Liver (tissue), 3 donors: ENCODE measurements at regions not wholly inside any gene's neighbourhood (a gene's known extent, or its start where the extent isn't known, plus 50 kb on each side); places are given as distances from the start of the nearest gene placed in this dataset.

Experiments used
- GABPA ChIP-seq, 2 donors: IDR thresholded peaks in 1 of 2; conservative IDR thresholded peaks in 1 of 2; 2 replicates each; pipeline ENCODE4 v1.6.1; 2016; ENCODE audit warnings: antibody characterized with exemption in 2 of 2, mild to moderate bottlenecking in 1 of 2, moderate library complexity in 1 of 2
- JUND ChIP-seq, 2 donors: IDR thresholded peaks; 2 replicates each; pipeline ENCODE4 v1.6.1; 2016; ENCODE audit warnings: antibody characterized with exemption in 2 of 2
- NR2F2 ChIP-seq: IDR thresholded peaks from 2 replicates; pipeline ENCODE4 v1.6.1; 2016; ENCODE audit warnings: antibody characterized with exemption
- RAD21 ChIP-seq, 2 donors: IDR thresholded peaks; 2 replicates each; pipeline ENCODE4 v1.6.1; 2016; ENCODE audit warnings: antibody characterized with exemption in 2 of 2, mild to moderate bottlenecking in 2 of 2
- RXRA ChIP-seq, 2 donors: IDR thresholded peaks; 2 replicates each; pipeline ENCODE4 v1.6.1; 2017 to 2018; ENCODE audit warnings: antibody characterized with exemption in 2 of 2, mild to moderate bottlenecking in 1 of 2
- SP1 ChIP-seq: IDR thresholded peaks from 2 replicates; pipeline ENCODE4 v1.6.1; 2018; ENCODE audit warnings: antibody characterized with exemption, mild to moderate bottlenecking
- TAF1 ChIP-seq: conservative IDR thresholded peaks from 2 replicates; pipeline ENCODE4 v1.6.1; 2016; ENCODE audit warnings: antibody characterized with exemption, mild to moderate bottlenecking
- TF ChIP-seq, protein P1 (sequence below): IDR thresholded peaks from 2 replicates; pipeline ENCODE4 v1.6.1; 2016; ENCODE audit warnings: antibody characterized with exemption, mild to moderate bottlenecking
- TF ChIP-seq, protein P2 (sequence below): fragments of 150-350 bp; IDR thresholded peaks from 2 replicates; pipeline ENCODE4 v1.5.1; 2017; ENCODE audit warnings: improper control_type of control experiment, low read depth, low read length; ENCODE audit not compliant: missing input control
- TF ChIP-seq, protein P3 (sequence below): IDR thresholded peaks from 2 replicates; pipeline ENCODE4 v1.6.1; 2016; ENCODE audit warnings: antibody characterized with exemption
- TF ChIP-seq, protein P4 (sequence below): IDR thresholded peaks from 2 replicates; pipeline ENCODE4 v1.6.1; 2016; ENCODE audit warnings: antibody characterized with exemption
- TF ChIP-seq, protein P5 (sequence below): IDR thresholded peaks from 2 replicates; pipeline ENCODE4 v1.6.1; 2016; ENCODE audit warnings: antibody characterized with exemption
- donor health status: healthy.
- donor health status: healthy.

DNA sequence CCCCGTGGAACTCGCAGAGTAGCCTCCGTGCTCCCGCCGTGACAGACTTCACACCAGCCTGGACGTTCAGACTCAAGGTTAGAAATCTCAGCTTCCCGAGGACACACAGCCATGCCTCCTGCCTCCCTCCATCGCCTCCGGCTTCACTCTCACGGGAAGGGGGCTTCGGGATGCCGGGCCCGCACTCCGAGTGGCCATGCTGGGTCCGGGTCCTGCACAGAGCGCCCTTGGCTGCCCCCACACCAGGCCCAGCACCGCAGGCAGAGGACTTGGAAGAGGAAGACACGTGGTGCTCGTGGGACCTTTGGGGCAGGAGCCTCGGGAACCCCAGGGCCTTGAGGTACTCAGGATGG lies 89.8 kb downstream of the PDGFA start:
- TF ChIP-seq RAD21 (IDR thresholded peaks at IDR 0.05) (no peak), NR2F2 (no peak), TAF1 (no peak), SP1 (no peak), JUND (IDR thresholded peaks at IDR 0.05) (no peak), GABPA (IDR thresholded peaks at IDR 0.05 in 1 of 2, conservative IDR thresholded peaks at IDR 0.05 in 1 of 2) (no peak), RXRA (IDR thresholded peaks at IDR 0.05) (no peak)
- TF ChIP-seq, protein P1, sequence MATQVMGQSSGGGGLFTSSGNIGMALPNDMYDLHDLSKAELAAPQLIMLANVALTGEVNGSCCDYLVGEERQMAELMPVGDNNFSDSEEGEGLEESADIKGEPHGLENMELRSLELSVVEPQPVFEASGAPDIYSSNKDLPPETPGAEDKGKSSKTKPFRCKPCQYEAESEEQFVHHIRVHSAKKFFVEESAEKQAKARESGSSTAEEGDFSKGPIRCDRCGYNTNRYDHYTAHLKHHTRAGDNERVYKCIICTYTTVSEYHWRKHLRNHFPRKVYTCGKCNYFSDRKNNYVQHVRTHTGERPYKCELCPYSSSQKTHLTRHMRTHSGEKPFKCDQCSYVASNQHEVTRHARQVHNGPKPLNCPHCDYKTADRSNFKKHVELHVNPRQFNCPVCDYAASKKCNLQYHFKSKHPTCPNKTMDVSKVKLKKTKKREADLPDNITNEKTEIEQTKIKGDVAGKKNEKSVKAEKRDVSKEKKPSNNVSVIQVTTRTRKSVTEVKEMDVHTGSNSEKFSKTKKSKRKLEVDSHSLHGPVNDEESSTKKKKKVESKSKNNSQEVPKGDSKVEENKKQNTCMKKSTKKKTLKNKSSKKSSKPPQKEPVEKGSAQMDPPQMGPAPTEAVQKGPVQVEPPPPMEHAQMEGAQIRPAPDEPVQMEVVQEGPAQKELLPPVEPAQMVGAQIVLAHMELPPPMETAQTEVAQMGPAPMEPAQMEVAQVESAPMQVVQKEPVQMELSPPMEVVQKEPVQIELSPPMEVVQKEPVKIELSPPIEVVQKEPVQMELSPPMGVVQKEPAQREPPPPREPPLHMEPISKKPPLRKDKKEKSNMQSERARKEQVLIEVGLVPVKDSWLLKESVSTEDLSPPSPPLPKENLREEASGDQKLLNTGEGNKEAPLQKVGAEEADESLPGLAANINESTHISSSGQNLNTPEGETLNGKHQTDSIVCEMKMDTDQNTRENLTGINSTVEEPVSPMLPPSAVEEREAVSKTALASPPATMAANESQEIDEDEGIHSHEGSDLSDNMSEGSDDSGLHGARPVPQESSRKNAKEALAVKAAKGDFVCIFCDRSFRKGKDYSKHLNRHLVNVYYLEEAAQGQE, result no peak
- TF ChIP-seq, protein P2, sequence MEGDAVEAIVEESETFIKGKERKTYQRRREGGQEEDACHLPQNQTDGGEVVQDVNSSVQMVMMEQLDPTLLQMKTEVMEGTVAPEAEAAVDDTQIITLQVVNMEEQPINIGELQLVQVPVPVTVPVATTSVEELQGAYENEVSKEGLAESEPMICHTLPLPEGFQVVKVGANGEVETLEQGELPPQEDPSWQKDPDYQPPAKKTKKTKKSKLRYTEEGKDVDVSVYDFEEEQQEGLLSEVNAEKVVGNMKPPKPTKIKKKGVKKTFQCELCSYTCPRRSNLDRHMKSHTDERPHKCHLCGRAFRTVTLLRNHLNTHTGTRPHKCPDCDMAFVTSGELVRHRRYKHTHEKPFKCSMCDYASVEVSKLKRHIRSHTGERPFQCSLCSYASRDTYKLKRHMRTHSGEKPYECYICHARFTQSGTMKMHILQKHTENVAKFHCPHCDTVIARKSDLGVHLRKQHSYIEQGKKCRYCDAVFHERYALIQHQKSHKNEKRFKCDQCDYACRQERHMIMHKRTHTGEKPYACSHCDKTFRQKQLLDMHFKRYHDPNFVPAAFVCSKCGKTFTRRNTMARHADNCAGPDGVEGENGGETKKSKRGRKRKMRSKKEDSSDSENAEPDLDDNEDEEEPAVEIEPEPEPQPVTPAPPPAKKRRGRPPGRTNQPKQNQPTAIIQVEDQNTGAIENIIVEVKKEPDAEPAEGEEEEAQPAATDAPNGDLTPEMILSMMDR, result no peak
- TF ChIP-seq, protein P3, sequence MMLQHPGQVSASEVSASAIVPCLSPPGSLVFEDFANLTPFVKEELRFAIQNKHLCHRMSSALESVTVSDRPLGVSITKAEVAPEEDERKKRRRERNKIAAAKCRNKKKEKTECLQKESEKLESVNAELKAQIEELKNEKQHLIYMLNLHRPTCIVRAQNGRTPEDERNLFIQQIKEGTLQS, result no peak
- TF ChIP-seq, protein P4, sequence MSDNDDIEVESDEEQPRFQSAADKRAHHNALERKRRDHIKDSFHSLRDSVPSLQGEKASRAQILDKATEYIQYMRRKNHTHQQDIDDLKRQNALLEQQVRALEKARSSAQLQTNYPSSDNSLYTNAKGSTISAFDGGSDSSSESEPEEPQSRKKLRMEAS, result no peak
- TF ChIP-seq, protein P5, sequence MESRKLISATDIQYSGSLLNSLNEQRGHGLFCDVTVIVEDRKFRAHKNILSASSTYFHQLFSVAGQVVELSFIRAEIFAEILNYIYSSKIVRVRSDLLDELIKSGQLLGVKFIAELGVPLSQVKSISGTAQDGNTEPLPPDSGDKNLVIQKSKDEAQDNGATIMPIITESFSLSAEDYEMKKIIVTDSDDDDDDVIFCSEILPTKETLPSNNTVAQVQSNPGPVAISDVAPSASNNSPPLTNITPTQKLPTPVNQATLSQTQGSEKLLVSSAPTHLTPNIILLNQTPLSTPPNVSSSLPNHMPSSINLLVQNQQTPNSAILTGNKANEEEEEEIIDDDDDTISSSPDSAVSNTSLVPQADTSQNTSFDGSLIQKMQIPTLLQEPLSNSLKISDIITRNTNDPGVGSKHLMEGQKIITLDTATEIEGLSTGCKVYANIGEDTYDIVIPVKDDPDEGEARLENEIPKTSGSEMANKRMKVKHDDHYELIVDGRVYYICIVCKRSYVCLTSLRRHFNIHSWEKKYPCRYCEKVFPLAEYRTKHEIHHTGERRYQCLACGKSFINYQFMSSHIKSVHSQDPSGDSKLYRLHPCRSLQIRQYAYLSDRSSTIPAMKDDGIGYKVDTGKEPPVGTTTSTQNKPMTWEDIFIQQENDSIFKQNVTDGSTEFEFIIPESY, result no peak
